ENCODE measurements at regions not wholly inside any gene's neighbourhood (a gene's known extent, or its start where the extent isn't known, plus 50 kb on each side); places are given as distances from the start of the nearest gene placed in this dataset.

DNA sequence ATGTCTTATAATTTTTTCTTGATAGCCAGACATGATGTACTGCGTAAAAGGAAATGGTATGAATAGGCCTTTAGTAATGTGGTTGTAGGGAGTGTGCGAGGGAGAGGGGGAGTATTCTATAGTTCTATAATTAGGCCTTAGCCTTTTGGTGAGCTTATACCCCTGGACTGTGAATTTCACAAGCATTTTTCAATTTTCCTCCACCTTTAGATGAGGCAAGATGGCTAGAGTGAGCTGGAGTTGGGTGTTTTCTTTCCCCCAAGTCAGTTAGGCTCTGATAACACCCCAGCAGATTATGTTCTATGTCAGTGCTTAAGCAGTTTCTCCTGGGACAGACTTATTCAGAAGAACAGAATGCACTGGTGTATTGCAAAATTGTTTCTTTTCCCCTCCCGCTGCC lies 210.2 kb upstream of the NPY2R start:
- Histone ChIP-seq H3K27me3 (ENCODE audit: control insufficient read depth, insufficient read depth, low read length) (no peaks in the 10 kb centered on the region), H3K4me3 (ENCODE audit: low read depth, low read length) (no peak overlapping the region), H3K36me3 (ENCODE audit: control insufficient read depth, insufficient read depth, low read length) (no peaks in the 10 kb centered on the region)
- DNase-seq (ENCODE audit: low read depth), result no peak
- TF ChIP-seq, protein P1, sequence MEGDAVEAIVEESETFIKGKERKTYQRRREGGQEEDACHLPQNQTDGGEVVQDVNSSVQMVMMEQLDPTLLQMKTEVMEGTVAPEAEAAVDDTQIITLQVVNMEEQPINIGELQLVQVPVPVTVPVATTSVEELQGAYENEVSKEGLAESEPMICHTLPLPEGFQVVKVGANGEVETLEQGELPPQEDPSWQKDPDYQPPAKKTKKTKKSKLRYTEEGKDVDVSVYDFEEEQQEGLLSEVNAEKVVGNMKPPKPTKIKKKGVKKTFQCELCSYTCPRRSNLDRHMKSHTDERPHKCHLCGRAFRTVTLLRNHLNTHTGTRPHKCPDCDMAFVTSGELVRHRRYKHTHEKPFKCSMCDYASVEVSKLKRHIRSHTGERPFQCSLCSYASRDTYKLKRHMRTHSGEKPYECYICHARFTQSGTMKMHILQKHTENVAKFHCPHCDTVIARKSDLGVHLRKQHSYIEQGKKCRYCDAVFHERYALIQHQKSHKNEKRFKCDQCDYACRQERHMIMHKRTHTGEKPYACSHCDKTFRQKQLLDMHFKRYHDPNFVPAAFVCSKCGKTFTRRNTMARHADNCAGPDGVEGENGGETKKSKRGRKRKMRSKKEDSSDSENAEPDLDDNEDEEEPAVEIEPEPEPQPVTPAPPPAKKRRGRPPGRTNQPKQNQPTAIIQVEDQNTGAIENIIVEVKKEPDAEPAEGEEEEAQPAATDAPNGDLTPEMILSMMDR (IDR thresholded peaks at IDR 0.05; ENCODE audit: insufficient read depth, low read length, poor library complexity, severe bottlenecking), result no peak

- Histone ChIP-seq H3K36me3 (ENCODE audit: control insufficient read depth, insufficient read depth, low read length) (no peaks in the 10 kb centered on the region), H3K4me3 (ENCODE audit: low read depth, low read length) (no peak overlapping the region), H3K27me3 (ENCODE audit: control insufficient read depth, insufficient read depth, low read length) (no peaks in the 10 kb centered on the region)
- DNase-seq (ENCODE audit: low read depth), result no peak
- TF ChIP-seq, protein P1 (IDR thresholded peaks at IDR 0.05; ENCODE audit: insufficient read depth, low read length, poor library complexity, severe bottlenecking), result no peak
Observed at GRCh38 chr4:154998773-154999172, 209.7 kb upstream of the NPY2R start.

DNA sequence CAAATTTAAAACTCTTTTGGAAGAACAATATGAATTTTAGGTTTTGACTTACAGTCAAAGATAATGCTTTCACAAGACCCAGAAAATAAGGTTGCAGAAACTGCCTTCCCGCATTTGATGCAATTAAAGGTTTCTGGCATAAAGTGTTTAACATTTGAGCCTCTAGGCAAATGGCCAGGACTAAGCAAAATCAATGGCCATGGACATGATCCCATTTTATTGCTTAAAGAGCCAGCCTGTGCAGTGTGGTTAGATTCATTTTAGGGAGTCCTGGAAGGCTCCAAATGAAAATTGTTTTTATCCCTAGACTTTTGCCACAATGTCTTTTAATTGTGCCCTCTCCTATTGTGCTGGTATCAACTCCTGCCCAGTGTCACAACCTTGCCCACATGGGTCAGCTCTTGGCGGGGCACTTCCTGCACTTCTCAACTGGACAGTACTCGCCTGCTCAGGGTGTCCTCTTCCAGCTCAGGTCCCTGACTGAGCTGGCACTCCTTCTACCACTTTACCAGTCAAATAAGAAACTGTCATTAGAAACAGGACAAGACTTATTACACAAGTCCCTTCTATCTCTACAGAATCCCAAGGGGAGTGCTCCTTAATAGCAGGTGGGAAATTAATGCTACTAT lies 208.4 kb upstream of the NPY2R start:
- TF ChIP-seq, protein P1 (IDR thresholded peaks at IDR 0.05; ENCODE audit: insufficient read depth, low read length, poor library complexity, severe bottlenecking), result no peak
- no peak overlapping the region for H3K4me3 ChIP-seq (ENCODE audit: low read depth, low read length)
- H3K36me3 ChIP-seq (ENCODE audit: control insufficient read depth, insufficient read depth, low read length), result no peaks in the 10 kb centered on the region
- no peak for DNase-seq (ENCODE audit: low read depth)
- H3K27me3 ChIP-seq (ENCODE audit: control insufficient read depth, insufficient read depth, low read length), result no peaks in the 10 kb centered on the region

DNA sequence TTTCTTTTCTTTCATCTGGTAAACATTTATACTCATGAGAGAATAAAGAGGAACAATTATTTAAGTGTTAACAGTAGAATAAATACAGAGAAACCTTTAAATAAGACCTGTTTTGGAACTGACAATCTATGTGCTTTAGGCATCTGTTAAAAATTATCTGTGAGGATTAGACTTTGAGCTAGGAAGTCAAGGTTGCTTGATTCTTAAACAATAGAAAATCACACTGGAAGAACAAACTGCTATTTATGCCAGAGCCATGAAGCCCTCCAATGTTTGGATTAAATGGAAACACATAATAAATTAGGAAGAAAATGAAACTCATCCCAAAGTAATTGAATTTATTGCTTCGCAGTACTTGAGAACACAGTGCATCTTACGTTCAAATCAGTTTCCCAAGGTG lies 207.2 kb upstream of the NPY2R start:
- H3K36me3 ChIP-seq (ENCODE audit: control insufficient read depth, insufficient read depth, low read length), result no peaks in the 10 kb centered on the region
- TF ChIP-seq, protein P1 (IDR thresholded peaks at IDR 0.05; ENCODE audit: insufficient read depth, low read length, poor library complexity, severe bottlenecking), result no peak
- no peak for DNase-seq (ENCODE audit: low read depth)
- no peak overlapping the region for H3K4me3 ChIP-seq (ENCODE audit: low read depth, low read length)
- H3K27me3 ChIP-seq (ENCODE audit: control insufficient read depth, insufficient read depth, low read length), result no peaks in the 10 kb centered on the region

GRCh38 chr4:155005395-155006090 lies 202.9 kb upstream of the NPY2R start:
- Histone ChIP-seq H3K4me3 (ENCODE audit: low read depth, low read length) (no peak overlapping the region), H3K36me3 (ENCODE audit: control insufficient read depth, insufficient read depth, low read length) (no peaks in the 10 kb centered on the region), H3K27me3 (ENCODE audit: control insufficient read depth, insufficient read depth, low read length) (no peaks in the 10 kb centered on the region)
- TF ChIP-seq, protein P1 (IDR thresholded peaks at IDR 0.05; ENCODE audit: insufficient read depth, low read length, poor library complexity, severe bottlenecking), result no peak
- DNase-seq (ENCODE audit: low read depth), result peak; percentile 28
